ENCODE measurements at regions not wholly inside any gene's neighbourhood (a gene's known extent, or its start where the extent isn't known, plus 50 kb on each side); places are given as distances from the start of the nearest gene placed in this dataset.

- WGBS (ENCODE audit: low lambda C conversion rate, missing lambda C conversion rate): 81% methylated on average over 2 of the region's 2 CpGs
- Histone ChIP-seq H3K36me3 (replicated peaks; ENCODE audit: insufficient read depth, low read depth) (no peaks in the 10 kb centered on the region), H3K9me3 (ENCODE audit: low read depth) (no peaks in the 10 kb centered on the region), H3K4me3 (no peak overlapping the region), H2AFZ (no peak overlapping the region), H3K4me2 (no peak overlapping the region), H3K9me2 (replicated peaks; ENCODE audit: insufficient read depth) (no peaks in the 10 kb centered on the region), H4K20me1 (ENCODE audit: insufficient read depth, poor library complexity, severe bottlenecking) (no peaks in the 10 kb centered on the region), H3K27ac (no peak overlapping the region), H3K79me2 (no peaks in the 10 kb centered on the region), H3K27me3 (no peaks in the 10 kb centered on the region), H3K4me1 (ENCODE audit: insufficient read depth) (no peaks in the 10 kb centered on the region)
- TF ChIP-seq EZH2 (IDR thresholded peaks at IDR 0.05; ENCODE audit: borderline replicate concordance) (no peak), EZH2phosphoT487 (IDR thresholded peaks at IDR 0.05; ENCODE audit: low read depth, severe bottlenecking, unreplicated experiment) (no peak), CTCF (IDR thresholded peaks at IDR 0.05; ENCODE audit: poor library complexity) (no peak)
- no peak for DNase-seq (ENCODE audit: low spot score)
Measured at GRCh38 chr5:159832073-159832472, 84.2 kb upstream of the ADRA1B start.

DNA sequence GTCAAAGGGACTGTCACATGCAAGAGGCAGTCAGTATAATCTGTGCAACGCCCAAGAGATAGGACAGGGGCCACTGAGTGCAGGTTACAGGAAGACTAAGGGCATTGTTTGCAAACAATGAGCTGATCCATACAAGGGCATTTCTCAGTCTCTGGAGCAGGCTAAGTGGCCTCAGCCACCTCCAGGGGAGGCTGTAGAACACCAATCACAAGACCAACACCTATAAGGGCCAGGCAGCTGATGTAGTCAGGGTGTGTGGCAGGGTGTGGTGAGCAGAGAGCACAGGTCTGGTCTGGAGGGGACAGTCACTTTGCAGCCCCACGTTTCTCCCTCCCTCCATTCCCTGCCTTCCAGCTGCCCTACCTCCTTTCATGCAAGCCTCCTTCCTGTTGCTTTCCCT, 83.2 kb upstream of the ADRA1B start:
- TF ChIP-seq CTCF (IDR thresholded peaks at IDR 0.05; ENCODE audit: poor library complexity) (no peak), EZH2 (IDR thresholded peaks at IDR 0.05; ENCODE audit: borderline replicate concordance) (no peak)

GRCh38 chr5:159833846-159834245, 82.4 kb upstream of the ADRA1B start:
- Histone ChIP-seq H3K27ac (no peak overlapping the region), H3K9me3 (ENCODE audit: low read depth) (no peaks in the 10 kb centered on the region), H3K27me3 (no peaks in the 10 kb centered on the region), H3K4me1 (ENCODE audit: insufficient read depth) (no peaks in the 10 kb centered on the region), H2AFZ (no peak overlapping the region), H3K79me2 (no peaks in the 10 kb centered on the region), H3K36me3 (replicated peaks; ENCODE audit: insufficient read depth, low read depth) (no peaks in the 10 kb centered on the region), H3K4me2 (no peak overlapping the region), H4K20me1 (ENCODE audit: insufficient read depth, poor library complexity, severe bottlenecking) (no peaks in the 10 kb centered on the region), H3K9me2 (replicated peaks; ENCODE audit: insufficient read depth) (no peaks in the 10 kb centered on the region), H3K4me3 (no peak overlapping the region)
- WGBS (ENCODE audit: low lambda C conversion rate, missing lambda C conversion rate): 86% methylated on average over 6 of the region's 6 CpGs
- TF ChIP-seq EZH2phosphoT487 (IDR thresholded peaks at IDR 0.05; ENCODE audit: low read depth, severe bottlenecking, unreplicated experiment) (no peak), CTCF (IDR thresholded peaks at IDR 0.05; ENCODE audit: poor library complexity) (no peak), EZH2 (IDR thresholded peaks at IDR 0.05; ENCODE audit: borderline replicate concordance) (no peak)
- DNase-seq (ENCODE audit: low spot score): no peak

More for the DNA sequence above, 83.2 kb upstream of the ADRA1B start:
- no peaks in the 10 kb centered on the region for H3K4me1 ChIP-seq (ENCODE audit: insufficient read depth)
- no peaks in the 10 kb centered on the region for H4K20me1 ChIP-seq (ENCODE audit: insufficient read depth, poor library complexity, severe bottlenecking)
- no peaks in the 10 kb centered on the region for H3K27me3 ChIP-seq
- H3K9me3 ChIP-seq (ENCODE audit: low read depth): no peaks in the 10 kb centered on the region
- H3K79me2 ChIP-seq: no peaks in the 10 kb centered on the region
- WGBS (ENCODE audit: low lambda C conversion rate, missing lambda C conversion rate): 50% methylated on average over 2 of the region's 2 CpGs
- DNase-seq (ENCODE audit: low spot score): no peak
- no peaks in the 10 kb centered on the region for H3K9me2 ChIP-seq (replicated peaks; ENCODE audit: insufficient read depth)
- no peak overlapping the region for H3K4me2 ChIP-seq
- no peak overlapping the region for H2AFZ ChIP-seq
- H3K27ac ChIP-seq: no peak overlapping the region
- no peaks in the 10 kb centered on the region for H3K36me3 ChIP-seq (replicated peaks; ENCODE audit: insufficient read depth, low read depth)
- no peak overlapping the region for H3K4me3 ChIP-seq

DNA sequence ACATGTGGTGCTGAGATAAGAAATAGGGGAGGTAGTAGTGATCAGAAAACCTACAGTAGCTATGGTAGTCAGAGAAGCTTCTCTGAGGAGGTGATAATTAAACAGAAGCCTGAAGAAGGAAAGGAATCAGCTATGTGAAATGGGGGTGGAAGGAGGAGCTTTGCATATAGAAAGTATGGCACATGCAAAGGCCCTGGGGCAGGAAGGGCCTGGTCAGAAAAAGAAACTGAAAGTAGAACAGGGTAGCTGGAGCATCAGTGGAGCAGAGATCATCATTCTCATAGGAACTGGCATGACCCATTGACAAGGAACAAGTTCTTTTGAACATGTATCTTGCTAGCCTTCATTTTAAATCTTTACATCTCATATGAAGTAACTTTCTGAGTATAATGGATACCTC, 80.7 kb upstream of the ADRA1B start:
- H3K9me2 ChIP-seq (replicated peaks; ENCODE audit: insufficient read depth): no peaks in the 10 kb centered on the region
- no peaks in the 10 kb centered on the region for H3K79me2 ChIP-seq
- TF ChIP-seq CTCF (IDR thresholded peaks at IDR 0.05; ENCODE audit: poor library complexity) (no peak), EZH2 (IDR thresholded peaks at IDR 0.05; ENCODE audit: borderline replicate concordance) (no peak), EZH2phosphoT487 (IDR thresholded peaks at IDR 0.05; ENCODE audit: low read depth, severe bottlenecking, unreplicated experiment) (no peak)
- no peaks in the 10 kb centered on the region for H3K9me3 ChIP-seq (ENCODE audit: low read depth)
- DNase-seq (ENCODE audit: low spot score): no peak
- H2AFZ ChIP-seq: no peak overlapping the region
- H3K4me2 ChIP-seq: no peak overlapping the region
- no peaks in the 10 kb centered on the region for H3K27me3 ChIP-seq
- H3K4me1 ChIP-seq (ENCODE audit: insufficient read depth): no peaks in the 10 kb centered on the region
- H3K4me3 ChIP-seq: no peak overlapping the region
- H4K20me1 ChIP-seq (ENCODE audit: insufficient read depth, poor library complexity, severe bottlenecking): no peaks in the 10 kb centered on the region
- H3K36me3 ChIP-seq (replicated peaks; ENCODE audit: insufficient read depth, low read depth): no peaks in the 10 kb centered on the region
- no peak overlapping the region for H3K27ac ChIP-seq

All from hepatocyte (in vitro differentiated cells).